Stimulated activated CD8-positive, alpha-beta memory T cell treated with anti-CD3 and anti-CD28 coated beads, Interleukin-4, amount 100 ng/mL, for 4 hours (primary cell): ENCODE measurements at regions not wholly inside any gene's neighbourhood (a gene's known extent, or its start where the extent isn't known, plus 50 kb on each side); places are given as distances from the start of the nearest gene placed in this dataset.
"Not testable (repeated sequence)": the region's sequence is repeated elsewhere in the genome, so short reads cannot be mapped to it uniquely, and the experiment has no call there.

Experiments used
- DNase-seq, 2 donors: peaks; one replicate each; pipeline ENCODE4 v3.0.0-alpha.2; 2020; ENCODE audit warnings: low read depth in 2 of 2, low spot score in 1 of 2

DNA sequence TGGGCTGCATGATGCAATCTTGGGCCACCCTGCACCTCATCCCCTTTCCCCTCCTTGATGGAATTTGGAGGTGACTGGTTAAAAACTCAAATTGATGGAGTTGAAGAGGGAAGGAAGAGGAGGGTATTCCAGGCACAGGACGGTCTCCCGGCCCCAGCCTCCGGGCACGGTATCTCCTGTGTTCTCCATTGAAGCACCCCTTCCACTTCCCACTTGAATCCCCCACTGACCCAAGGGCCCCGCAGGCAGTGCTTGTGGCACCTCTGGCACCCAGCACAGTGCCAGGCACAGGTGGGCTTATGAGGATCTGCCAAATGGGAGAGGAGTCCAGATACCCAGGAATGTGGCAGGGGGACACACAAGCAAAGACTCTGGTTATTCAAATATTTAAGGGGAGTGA lies 271.6 kb downstream of the GOLGA6L6 start:
- DNase-seq: not testable (repeated sequence)

DNA sequence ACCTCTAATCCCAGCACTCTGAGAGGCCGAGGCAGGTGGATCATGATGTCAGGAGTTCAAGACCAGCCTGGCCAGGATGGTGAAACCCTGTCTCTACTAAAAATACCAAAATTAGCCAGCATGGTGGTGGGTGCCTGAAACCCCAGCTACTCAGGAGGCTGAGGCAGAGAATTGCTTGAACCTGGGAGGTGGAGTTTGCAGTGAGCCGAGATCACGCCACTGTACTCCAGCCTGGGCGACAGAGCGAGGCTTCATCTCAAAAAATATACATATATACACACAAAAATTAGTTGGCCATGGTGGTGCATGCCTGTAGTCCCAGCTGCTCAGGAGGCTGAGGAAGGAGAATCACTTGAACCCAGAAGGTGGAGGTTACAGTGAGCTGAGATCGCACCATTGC lies 273.6 kb downstream of the GOLGA6L6 start:
- DNase-seq: not testable (repeated sequence)

DNA sequence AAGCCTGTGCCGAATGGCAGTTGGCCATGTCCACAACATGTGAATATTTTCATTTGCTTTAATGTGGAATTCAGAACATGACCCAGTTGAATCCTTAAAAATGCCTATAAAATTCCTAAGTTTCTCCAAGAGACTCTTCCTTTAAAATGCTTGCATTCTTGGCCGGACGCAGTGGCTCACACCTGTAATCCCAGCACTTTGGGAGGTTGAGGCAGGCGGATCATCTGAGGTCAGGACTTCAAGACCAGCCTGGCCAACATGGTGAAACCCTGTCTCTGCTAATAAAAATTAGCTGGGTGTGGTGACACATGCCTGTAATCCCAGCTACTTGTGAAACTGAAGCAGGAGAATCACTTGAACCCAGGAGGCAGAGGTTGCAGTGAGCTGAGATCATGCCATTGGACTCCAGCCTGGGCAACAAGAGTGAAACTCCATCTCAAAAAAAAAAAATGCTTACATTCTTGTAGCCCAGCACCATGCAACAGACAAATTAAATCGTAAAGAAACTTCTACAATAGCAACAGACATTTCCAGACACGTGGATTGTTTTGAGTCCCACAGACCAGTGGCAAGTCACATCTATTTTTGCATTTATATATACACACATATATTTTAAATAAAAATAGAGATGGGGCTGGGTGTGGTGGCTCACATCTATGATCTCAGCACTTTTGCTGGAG lies 274.4 kb downstream of the GOLGA6L6 start:
- DNase-seq: not testable (repeated sequence)

- not testable (repeated sequence) for DNase-seq
Observed at GRCh38 chr15:20265710-20266109, 275.9 kb downstream of the GOLGA6L6 start.

GRCh38 chr15:20261321-20262280 lies 280.0 kb downstream of the GOLGA6L6 start:
- DNase-seq: not testable (repeated sequence)

DNA sequence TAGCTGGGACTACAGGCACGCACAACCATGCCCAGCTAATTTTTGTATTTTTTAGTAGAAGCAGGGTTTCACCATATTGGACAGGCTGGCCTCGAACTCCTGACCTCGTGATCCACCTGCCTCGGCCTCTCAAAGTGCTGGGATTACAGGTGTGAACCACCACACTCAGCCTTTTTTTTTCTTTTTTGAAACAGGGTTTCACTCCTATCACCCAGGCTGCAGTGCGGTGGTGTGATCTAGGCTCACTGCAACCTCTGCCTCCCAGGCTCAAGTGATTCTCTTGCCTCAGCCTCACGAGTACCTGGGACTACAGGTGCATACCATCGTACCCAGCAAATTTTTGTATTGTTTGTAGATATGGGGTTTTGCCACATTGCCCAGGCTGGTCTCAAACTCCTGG lies 280.9 kb downstream of the GOLGA6L6 start:
- DNase-seq: not testable (repeated sequence)

- DNase-seq: not testable (repeated sequence)
Observed at GRCh38 chr15:20259559-20260190, 281.9 kb downstream of the GOLGA6L6 start.

GRCh38 chr15:20256394-20256793 lies 285.2 kb downstream of the GOLGA6L6 start:
- DNase-seq: not testable (repeated sequence)

- not testable (repeated sequence) for DNase-seq
Observed at GRCh38 chr15:20255641-20256040, 286.0 kb downstream of the GOLGA6L6 start.

DNA sequence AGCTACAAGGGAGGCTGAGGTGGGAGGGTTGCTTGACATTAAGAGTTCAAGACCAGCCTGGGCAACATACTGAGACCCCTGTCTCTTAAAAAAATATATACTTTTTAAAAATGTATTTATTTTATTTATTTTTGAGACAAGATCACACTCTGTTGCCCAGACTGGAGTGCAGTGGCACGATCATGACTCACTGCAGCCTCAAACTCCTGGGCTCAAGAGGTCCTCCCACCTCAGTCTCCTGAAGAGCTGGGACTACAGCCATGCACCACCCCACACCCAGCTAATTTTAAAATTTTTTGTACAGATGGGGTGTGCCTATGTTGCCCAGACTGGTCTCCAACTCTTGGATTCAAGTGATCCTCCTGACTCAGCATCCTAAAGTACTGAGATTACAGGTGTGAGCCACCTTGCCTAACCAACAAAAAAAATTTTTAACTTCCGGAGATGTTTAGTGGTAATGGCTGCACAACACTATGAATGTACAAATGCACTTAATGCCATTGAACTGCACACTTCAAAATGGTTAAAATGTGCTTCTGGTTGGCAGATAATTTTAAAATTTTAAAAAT lies 288.5 kb downstream of the GOLGA6L6 start:
- DNase-seq: not testable (repeated sequence)

- DNase-seq: not testable (repeated sequence)
Observed at GRCh38 chr15:20252040-20252439, 289.6 kb downstream of the GOLGA6L6 start.

DNA sequence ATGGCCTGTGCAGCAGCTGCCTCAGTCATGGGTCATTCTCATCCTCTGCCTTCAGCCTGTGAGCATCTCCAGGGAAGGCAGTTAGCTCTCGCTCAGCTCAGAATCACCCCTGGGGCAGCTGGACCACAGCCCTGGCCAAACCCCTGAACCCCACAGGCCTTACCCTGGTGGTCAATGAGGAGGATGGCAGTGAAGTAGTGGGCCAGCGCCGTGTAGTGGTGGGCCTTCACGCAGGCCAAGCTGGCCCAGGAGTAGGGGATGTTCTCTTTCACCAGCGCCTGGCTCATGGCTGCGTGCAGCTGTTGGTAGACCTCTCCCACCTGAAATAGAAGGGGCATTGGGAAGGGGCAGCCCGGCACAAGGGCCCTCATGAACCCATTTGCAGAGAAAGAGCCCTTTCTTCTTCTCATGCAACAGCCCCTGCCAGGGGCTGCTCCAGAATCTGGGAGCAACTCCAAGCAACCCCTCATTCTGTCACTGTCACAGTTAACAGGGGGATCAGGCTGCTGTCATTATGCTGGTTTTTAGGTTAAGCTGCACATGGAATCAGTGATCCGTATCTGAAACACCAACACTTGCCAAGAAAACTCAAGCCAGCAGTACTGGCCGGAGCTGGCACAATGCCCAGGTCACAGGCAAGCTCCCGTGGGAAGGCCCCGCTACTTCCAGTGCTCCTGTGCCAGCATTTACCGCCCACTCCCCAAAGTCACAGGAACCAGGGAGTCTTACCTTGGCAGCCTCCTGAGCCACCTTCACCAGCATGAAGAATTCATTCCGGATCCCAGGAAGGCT lies 290.2 kb downstream of the GOLGA6L6 start:
- not testable (repeated sequence) for DNase-seq

GRCh38 chr15:20250206-20250605 lies 291.4 kb downstream of the GOLGA6L6 start:
- DNase-seq: not testable (repeated sequence)

DNA sequence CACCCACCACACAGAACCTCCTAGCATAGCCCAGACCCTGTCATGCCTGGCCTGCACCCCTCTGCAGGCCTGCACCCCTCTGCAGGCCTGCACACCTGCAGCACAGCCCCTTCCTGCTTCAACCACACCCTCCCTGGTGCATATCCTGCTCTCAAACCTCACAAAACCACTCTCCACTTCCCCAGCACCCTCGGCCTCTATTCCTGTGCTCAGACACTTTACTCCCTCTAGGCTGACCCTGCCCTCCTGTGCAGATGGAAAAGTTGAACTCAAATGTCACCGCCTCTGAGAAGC lies 292.0 kb downstream of the GOLGA6L6 start:
- not testable (repeated sequence) for DNase-seq

DNA sequence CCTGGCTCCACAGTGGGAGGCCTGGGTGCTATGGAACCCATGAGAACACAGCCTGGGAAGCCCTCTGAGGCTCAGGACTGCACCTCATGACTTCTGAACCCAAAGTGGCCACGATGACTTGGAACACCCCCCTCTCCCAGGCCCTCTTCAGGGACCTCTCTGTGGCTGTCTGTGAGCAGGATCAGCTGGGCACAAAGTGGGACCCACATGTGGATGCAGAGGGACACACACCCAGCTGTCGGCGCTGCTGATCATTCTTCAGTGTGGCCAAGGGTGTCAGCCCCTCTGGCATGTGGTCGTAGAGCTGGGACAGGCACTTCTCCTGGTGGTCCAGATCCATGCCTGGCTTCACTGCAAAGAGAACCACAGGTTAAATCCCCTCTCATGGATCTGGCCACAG lies 293.2 kb downstream of the GOLGA6L6 start:
- DNase-seq: not testable (repeated sequence)

- DNase-seq: not testable (repeated sequence)
Observed at GRCh38 chr15:20247137-20247536, 294.5 kb downstream of the GOLGA6L6 start.

DNA sequence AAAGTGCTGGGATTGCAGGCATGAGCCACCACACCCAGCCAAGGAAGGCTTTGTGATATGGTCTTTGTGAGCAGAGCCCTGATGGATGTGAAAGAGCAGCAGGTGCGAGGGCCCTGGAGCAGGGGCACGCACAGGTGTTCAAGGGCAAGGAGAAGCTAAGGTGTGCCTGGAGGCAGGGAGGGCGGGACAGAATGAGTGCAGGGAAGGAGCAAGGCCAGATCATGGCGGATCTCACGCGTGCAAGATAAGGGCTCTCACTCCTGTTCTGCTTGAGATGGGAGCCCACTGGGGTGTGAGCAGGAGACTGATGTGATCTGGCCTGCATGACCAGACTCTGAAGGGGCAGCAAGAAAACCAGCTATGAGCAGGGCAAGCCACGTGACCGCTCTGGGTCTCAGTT lies 295.0 kb downstream of the GOLGA6L6 start:
- DNase-seq: not testable (repeated sequence)

DNA sequence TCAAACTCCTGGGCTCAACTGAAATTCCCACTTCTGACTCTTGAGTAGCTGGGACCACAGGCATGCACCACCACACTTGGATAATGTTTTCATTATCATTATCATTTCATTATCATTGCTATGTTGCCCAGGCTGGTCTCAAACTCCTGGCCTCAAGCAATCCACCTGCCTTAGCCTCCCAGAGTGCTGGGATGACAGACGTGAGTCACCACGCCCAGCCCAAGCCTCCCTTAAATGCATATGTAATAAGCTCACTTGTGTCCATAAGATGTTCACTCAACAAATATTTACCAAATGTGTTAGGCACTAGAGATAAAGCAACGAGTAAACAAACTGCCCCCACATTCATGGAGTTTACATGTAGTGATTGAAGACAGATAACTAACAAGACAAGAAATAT lies 295.7 kb downstream of the GOLGA6L6 start:
- not testable (repeated sequence) for DNase-seq

GRCh38 chr15:20244792-20245191 lies 296.8 kb downstream of the GOLGA6L6 start:
- not testable (repeated sequence) for DNase-seq

- not testable (repeated sequence) for DNase-seq
Observed at GRCh38 chr15:20243486-20244240, 297.9 kb downstream of the GOLGA6L6 start.
